GM19240 (cell line): ENCODE measurements at regions not wholly inside any gene's neighbourhood (a gene's known extent, or its start where the extent isn't known, plus 50 kb on each side); places are given as distances from the start of the nearest gene placed in this dataset.

Experiments used
- DNase-seq: peaks from one replicate; pipeline ENCODE4 v3.0.0; 2011; ENCODE audit warnings: low spot score; ENCODE audit not compliant: insufficient read length

DNA sequence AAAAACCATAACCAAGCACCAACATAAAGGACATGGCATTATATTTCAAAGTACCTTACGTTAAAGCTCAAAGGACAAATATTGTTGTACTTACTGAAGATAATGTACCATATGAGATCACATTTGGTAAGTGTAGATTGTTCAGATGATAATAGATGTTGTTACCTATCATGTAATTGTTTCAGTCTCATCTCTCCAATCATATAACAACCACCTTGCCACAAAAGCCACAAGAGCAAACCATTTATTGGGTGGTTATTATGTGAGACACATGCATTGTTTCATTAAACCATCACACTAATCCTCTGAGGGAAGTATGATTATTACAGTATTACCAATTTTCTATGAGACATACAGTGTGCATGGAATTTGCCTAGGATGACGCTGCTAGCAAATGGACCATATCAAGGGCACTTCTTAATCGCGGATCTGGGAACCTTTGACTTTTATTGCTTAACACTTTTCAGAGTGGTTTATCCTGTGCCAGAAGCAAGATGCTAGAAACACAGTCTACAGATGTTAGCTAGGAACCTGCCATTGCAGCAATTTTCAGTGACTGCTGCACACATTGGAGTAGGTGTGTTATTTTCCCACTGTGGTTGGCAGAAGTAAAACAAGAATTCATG is 149.8 kb upstream of the AKIRIN2 start:
- no peak for DNase-seq

DNA sequence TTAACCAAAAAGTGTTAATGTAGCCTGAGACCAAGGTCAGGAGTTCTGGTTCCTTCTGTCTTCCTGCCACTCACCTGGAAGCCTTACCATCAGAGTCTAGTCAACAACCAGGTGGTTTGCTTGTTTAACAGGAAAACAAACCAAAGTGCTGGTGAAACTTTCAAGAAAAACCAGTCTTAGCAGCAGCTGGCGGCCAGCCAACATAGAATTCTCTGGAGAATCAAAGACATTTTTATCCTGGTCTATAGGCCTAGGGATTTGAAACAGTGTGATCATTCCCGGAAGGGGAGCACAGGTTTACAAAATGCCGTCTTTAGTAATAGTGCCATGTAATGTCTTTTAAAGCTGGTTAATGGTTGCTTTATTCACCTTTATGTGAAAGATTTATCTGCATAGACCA is 146.6 kb upstream of the AKIRIN2 start:
- no peak for DNase-seq

- DNase-seq: no peak
These were observed 145.8 kb upstream of the AKIRIN2 start for GRCh38 chr6:87847830-87848210.

DNA sequence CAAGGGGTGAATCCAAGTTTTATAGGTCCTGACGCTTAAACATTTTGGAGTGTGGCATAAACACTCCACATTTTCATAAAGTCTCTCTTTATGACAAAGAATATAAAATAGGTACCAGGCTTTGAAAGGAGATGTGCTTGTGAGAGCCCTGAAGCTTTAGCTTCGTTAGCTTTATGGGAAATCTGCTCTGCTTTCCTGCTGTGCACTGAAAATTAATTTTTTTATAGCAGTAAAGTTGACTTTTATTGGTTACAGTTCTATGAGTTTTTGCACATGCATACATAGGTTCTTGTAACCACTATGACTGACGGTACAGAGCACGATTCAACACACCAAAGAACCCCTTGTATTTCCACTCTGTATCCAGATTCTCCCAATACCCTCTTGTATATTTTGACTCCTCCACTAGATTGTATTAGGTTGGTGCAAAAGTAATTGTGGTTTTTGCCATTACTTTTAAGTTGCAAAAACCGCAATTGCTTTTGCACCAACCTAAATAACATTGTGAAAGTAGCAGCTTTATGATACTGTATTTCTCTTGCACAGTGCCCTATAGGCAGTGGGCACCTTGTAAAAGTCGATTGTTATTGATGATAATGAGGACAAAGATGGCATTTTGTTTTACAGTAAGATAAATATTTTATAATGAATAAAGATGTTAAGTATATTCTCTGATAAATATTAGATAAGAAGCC is 145.2 kb upstream of the AKIRIN2 start:
- no peak for DNase-seq

GRCh38 chr6:87846434-87846833 is 144.4 kb upstream of the AKIRIN2 start:
- no peak for DNase-seq

GRCh38 chr6:87840324-87840723 is 138.3 kb upstream of the AKIRIN2 start:
- no peak for DNase-seq

DNA sequence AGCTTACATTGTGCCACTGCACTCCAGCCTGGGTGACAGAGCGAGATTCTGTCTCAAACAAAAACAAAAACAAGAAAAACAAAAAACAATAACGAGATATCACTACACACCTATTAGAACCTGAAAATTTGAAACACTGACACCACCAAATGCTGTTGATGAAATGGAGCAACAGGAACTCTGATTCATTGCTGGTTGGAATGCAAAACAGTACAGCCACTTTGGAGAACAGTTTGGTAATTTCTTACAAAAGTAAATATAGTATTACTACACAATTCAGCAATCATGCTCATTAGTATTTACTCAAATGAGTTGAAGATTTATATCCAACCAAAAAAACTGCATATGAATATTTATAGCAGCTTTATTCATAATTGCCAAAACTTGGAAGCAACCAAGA is 135.8 kb upstream of the AKIRIN2 start:
- no peak for DNase-seq

DNA sequence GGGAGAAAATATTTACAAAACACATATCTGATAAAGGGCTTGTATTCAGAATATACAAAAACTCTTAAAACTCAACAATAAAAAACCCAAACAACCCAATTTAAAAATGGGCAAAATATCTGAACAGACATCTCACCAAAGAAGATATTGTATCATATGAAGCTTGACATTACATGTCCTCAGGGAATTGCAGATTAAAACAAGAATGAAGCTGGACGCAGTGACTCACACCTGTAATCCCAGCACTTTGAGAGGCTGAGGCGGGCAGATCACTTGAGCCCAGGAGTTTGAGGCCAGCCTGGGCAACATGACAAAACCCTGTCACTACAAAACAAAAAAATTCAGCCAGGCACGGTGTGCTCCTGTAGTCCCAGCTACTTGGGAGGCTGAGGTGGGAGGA is 135.4 kb upstream of the AKIRIN2 start:
- DNase-seq: no peak

DNA sequence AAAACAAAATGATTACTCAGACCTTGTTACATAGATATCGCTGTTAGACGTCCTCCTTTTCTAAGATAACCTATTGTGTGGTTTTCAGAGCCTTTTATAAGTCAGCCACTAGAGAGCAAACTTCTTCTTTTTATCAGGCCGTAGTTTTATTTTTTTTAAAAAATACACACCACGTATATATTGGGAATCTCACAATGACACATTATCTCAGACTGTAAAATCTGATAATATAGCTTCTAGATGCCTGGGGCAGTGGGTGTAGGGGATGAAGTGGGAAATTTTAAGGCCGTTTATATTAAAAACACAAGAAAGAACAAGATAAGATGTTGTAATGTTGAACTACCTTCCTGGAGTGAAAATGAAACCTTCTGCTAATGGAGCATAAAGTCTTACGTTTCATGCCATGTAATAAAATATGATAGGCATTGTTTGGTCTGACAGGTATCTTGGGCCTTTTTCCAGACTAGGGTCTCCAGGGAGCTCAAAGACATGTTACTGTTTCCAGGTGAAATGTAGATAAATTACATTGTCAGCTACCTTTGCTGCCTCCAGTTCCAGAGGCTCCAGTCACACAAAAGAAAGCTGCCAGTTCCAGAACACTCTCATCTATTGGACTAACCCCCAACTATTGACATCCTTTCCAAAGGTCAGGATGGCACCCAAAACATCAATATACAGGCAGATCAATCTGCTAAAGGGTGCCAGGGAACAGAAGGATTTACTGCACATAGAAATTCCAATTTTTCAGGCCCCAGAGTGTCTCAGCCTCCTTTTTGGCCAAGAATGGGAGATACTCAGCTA is 130.2 kb upstream of the AKIRIN2 start:
- DNase-seq: no peak

GRCh38 chr6:87830907-87831306 is 128.9 kb upstream of the AKIRIN2 start:
- DNase-seq: no peak

DNA sequence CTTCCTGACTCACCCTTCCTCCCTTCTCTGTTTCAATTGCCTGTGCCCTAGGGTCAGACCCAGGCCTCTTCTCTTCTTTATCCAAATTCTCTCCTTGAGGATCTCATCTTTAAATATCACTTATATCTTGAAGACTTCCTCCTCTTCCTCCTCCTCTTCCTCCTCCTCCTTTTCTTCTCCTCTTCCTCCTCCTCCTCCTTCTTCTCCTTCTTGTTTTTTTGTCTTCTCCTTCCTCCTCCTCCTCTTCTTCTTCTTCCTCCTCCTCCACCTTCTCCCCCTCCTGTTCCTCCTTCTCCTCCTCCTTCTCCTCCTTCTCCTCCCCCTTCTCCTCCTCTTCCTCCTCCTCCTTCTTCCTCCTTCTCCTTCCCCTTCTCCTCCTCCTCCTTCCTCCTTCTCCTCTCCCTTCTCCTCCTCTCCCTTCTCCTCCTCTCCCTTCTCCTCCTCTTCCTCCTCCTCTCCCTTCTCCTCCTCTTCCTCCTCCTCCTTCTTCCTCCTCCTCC is 127.6 kb upstream of the AKIRIN2 start:
- no peak for DNase-seq

GRCh38 chr6:87828044-87828443 is 126.0 kb upstream of the AKIRIN2 start:
- no peak for DNase-seq

GRCh38 chr6:87827346-87827745 is 125.3 kb upstream of the AKIRIN2 start:
- no peak for DNase-seq

- DNase-seq: no peak
These were observed 124.4 kb upstream of the AKIRIN2 start for GRCh38 chr6:87826424-87826823.

GRCh38 chr6:87825821-87826221 is 123.8 kb upstream of the AKIRIN2 start:
- DNase-seq: no peak

DNA sequence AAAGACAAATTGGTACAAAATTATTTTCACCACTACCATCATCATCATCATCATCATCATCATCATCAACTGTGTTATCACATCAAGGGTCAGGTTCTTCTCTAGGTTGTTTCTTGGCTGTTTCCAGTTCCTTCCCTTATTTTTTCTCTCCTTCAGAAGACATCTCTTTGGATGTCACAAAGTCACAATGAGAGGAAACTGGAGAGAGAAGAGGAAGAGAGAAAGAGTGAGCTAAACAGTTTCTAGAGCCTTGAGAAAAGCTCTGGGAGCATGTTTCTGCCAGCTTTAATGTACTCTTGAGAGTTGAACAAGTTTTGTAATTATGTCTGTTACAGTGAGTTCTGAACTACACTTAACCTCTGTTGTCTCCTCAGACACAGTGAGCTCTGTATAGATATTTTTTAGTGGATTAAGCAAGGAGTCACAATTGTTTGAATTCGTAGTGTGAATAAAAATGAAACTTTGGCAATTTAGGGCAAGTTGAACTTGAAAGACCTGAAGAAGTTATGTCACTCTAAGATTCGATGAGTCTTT is 123.0 kb upstream of the AKIRIN2 start:
- no peak for DNase-seq

- DNase-seq: no peak
These were observed 120.0 kb upstream of the AKIRIN2 start for GRCh38 chr6:87822011-87822410.

- DNase-seq: no peak
These were observed 118.4 kb upstream of the AKIRIN2 start for GRCh38 chr6:87820343-87820984.

GRCh38 chr6:87817183-87817582 is 115.2 kb upstream of the AKIRIN2 start:
- DNase-seq: no peak

GRCh38 chr6:87815449-87815848 is 113.4 kb upstream of the AKIRIN2 start:
- DNase-seq: no peak

GRCh38 chr6:87808005-87808757 is 106.1 kb upstream of the AKIRIN2 start:
- no peak for DNase-seq
